Skeletal muscle tissue (tissue), 3 donors: ENCODE measurements at regions not wholly inside any gene's neighbourhood (a gene's known extent, or its start where the extent isn't known, plus 50 kb on each side); places are given as distances from the start of the nearest gene placed in this dataset.

ENCODE experiments used
- H3K27ac ChIP-seq: one replicate; pipeline ENCODE4 v1.7.0; 2013; ENCODE audit warnings: mild to moderate bottlenecking, low read depth, low read length, inconsistent platforms
- H3K27me3 ChIP-seq, 3 donors: one replicate each; pipeline ENCODE4 v1.7.0; 2013; ENCODE audit warnings: low read length in 3 of 3; ENCODE audit not compliant: control insufficient read depth in 3 of 3, insufficient read depth in 3 of 3
- H3K36me3 ChIP-seq, 3 donors: one replicate each; pipeline ENCODE4 v1.7.0; 2013; ENCODE audit warnings: low read length in 3 of 3; ENCODE audit not compliant: control insufficient read depth in 3 of 3, insufficient read depth in 3 of 3
- H3K4me1 ChIP-seq, 3 donors: one replicate each; pipeline ENCODE4 v1.7.0; 2013; ENCODE audit warnings: low read length in 3 of 3, mild to moderate bottlenecking in 3 of 3; ENCODE audit not compliant: control insufficient read depth in 3 of 3, insufficient read depth in 3 of 3
- H3K4me3 ChIP-seq, 3 donors: one replicate each; pipeline ENCODE4 v1.7.0; 2013; ENCODE audit warnings: low read length in 3 of 3
- H3K9ac ChIP-seq, 3 donors: one replicate each; pipeline ENCODE4 v1.7.0; 2013; ENCODE audit warnings: low read length in 3 of 3, mild to moderate bottlenecking in 3 of 3, moderate library complexity in 2 of 3, low read depth in 1 of 3
- H3K9me3 ChIP-seq, 3 donors: one replicate each; pipeline ENCODE4 v1.7.0; 2013; ENCODE audit warnings: low read length in 3 of 3; ENCODE audit not compliant: control insufficient read depth in 3 of 3
- donor health status: Osteomylitis.

GRCh38 chr2:54021702-54022101, 50.9 kb upstream of the PSME4 start:
- Histone ChIP-seq H3K27me3 (no peaks in the 10 kb centered on the region), H3K36me3 (peaks cover 0 to 2% (median 0%) of the 10 kb centered on the region in 3 donors), H3K9me3 (no peaks in the 10 kb centered on the region), H3K27ac (no peak overlapping the region), H3K4me1 (no peaks in the 10 kb centered on the region), H3K9ac (no peak overlapping the region), H3K4me3 (no peak overlapping the region)

- Histone ChIP-seq H3K4me1 (peaks cover 0 to 4% (median 0%) of the 10 kb centered on the region in 3 donors), H3K27me3 (no peaks in the 10 kb centered on the region), H3K36me3 (peaks cover 0 to 2% (median 0%) of the 10 kb centered on the region in 3 donors), H3K9ac (no peak overlapping the region), H3K9me3 (no peaks in the 10 kb centered on the region), H3K27ac (no peak overlapping the region), H3K4me3 (peak overlapping the region in 1 of 3 donors; percentile 23)
Measured at GRCh38 chr2:54020793-54021414, 50.1 kb upstream of the PSME4 start.
